H1 (cell line): ENCODE measurements at regions not wholly inside any gene's neighbourhood (a gene's known extent, or its start where the extent isn't known, plus 50 kb on each side); places are given as distances from the start of the nearest gene placed in this dataset.

ENCODE experiments used
- CHD2 ChIP-seq: IDR thresholded peaks from 2 replicates; pipeline ENCODE4 v1.6.1; 2012; ENCODE audit warnings: low read length, improper control_type of control experiment
- EP300 ChIP-seq, 2 experiments: IDR thresholded peaks; 1 replicate in 1 of 2; 2 replicates in 1 of 2; pipeline ENCODE4 v1.6.1; 2011 to 2012; ENCODE audit warnings: low read depth in 2 of 2, low read length in 2 of 2, mild to moderate bottlenecking in 2 of 2, borderline replicate concordance in 1 of 2, inconsistent platforms in 1 of 2, moderate library complexity in 1 of 2
- FOSL1 ChIP-seq: IDR thresholded peaks from 2 replicates; pipeline ENCODE4 v1.6.1; 2011; ENCODE audit warnings: mild to moderate bottlenecking, low read depth, low read length, moderate library complexity; ENCODE audit not compliant: insufficient read depth
- HDAC6 ChIP-seq: IDR thresholded peaks from one replicate; pipeline ENCODE4 v1.7.1; 2012; ENCODE audit warnings: low read depth, mild to moderate bottlenecking, inconsistent platforms, low read length, moderate library complexity
- NANOG ChIP-seq: IDR thresholded peaks from 2 replicates; pipeline ENCODE4 v1.6.1; 2011; ENCODE audit warnings: low read length, low read depth, mild to moderate bottlenecking, inconsistent platforms; ENCODE audit not compliant: insufficient read depth, poor library complexity, severe bottlenecking
- NRF1 ChIP-seq: IDR thresholded peaks from 2 replicates; pipeline ENCODE4 v1.6.1; 2011; ENCODE audit warnings: mild to moderate bottlenecking, low read depth, low read length, improper control_type of control experiment
- POU5F1 ChIP-seq: IDR thresholded peaks from 2 replicates; pipeline ENCODE4 v1.6.1; 2011; ENCODE audit warnings: low read depth, mild to moderate bottlenecking, low read length, moderate library complexity
- SAP30 ChIP-seq: fragments of 300-600 bp; sonication (generic); IDR thresholded peaks from 2 replicates; pipeline ENCODE4 v1.7.1; 2012; ENCODE audit warnings: low read length, moderate library complexity, mild to moderate bottlenecking, inconsistent platforms; ENCODE audit not compliant: insufficient read depth, insufficient replicate concordance
- SUZ12 ChIP-seq: fragments of 200-600 bp; sonication (generic); IDR thresholded peaks from 2 replicates; pipeline ENCODE4 v1.6.1; 2012; ENCODE audit warnings: mild to moderate bottlenecking, inconsistent platforms, low read length, moderate library complexity, mixed read lengths
- TAF1 ChIP-seq: IDR thresholded peaks from 2 replicates; pipeline ENCODE4 v1.6.1; 2011; ENCODE audit warnings: mild to moderate bottlenecking, low read depth, low read length
- TCF12 ChIP-seq: IDR thresholded peaks from 2 replicates; pipeline ENCODE4 v1.6.1; 2011; ENCODE audit warnings: low read depth, mild to moderate bottlenecking, low read length
- ZNF274 ChIP-seq: IDR thresholded peaks from 2 replicates; pipeline ENCODE4 v1.7.0; 2012; ENCODE audit warnings: low read length, borderline replicate concordance; ENCODE audit errors: extremely low read depth
- TF ChIP-seq, protein P1 (sequence below): fragments of 300-600 bp; sonication (generic); IDR thresholded peaks from 2 replicates; pipeline ENCODE4 v1.7.1; 2012; ENCODE audit warnings: low read length, moderate library complexity, mild to moderate bottlenecking, inconsistent platforms; ENCODE audit not compliant: insufficient replicate concordance

DNA sequence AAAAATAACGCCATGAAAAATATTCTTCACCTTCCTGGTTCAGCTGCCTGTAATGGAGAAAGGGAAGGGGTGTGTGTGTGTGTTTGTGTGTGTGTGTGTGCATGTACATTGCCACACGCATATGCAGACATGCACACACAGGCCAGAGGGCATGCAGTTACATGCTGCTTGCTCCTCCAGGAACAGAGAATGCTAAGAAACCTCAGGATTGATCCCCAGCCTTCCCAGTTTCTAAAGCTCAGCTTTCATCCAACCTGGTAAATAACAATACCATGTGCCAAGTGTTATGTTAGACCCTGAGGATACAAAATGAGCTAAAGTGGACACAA lies 241.7 kb downstream of the SPTSSA start (continued):
- TF ChIP-seq, protein P1, sequence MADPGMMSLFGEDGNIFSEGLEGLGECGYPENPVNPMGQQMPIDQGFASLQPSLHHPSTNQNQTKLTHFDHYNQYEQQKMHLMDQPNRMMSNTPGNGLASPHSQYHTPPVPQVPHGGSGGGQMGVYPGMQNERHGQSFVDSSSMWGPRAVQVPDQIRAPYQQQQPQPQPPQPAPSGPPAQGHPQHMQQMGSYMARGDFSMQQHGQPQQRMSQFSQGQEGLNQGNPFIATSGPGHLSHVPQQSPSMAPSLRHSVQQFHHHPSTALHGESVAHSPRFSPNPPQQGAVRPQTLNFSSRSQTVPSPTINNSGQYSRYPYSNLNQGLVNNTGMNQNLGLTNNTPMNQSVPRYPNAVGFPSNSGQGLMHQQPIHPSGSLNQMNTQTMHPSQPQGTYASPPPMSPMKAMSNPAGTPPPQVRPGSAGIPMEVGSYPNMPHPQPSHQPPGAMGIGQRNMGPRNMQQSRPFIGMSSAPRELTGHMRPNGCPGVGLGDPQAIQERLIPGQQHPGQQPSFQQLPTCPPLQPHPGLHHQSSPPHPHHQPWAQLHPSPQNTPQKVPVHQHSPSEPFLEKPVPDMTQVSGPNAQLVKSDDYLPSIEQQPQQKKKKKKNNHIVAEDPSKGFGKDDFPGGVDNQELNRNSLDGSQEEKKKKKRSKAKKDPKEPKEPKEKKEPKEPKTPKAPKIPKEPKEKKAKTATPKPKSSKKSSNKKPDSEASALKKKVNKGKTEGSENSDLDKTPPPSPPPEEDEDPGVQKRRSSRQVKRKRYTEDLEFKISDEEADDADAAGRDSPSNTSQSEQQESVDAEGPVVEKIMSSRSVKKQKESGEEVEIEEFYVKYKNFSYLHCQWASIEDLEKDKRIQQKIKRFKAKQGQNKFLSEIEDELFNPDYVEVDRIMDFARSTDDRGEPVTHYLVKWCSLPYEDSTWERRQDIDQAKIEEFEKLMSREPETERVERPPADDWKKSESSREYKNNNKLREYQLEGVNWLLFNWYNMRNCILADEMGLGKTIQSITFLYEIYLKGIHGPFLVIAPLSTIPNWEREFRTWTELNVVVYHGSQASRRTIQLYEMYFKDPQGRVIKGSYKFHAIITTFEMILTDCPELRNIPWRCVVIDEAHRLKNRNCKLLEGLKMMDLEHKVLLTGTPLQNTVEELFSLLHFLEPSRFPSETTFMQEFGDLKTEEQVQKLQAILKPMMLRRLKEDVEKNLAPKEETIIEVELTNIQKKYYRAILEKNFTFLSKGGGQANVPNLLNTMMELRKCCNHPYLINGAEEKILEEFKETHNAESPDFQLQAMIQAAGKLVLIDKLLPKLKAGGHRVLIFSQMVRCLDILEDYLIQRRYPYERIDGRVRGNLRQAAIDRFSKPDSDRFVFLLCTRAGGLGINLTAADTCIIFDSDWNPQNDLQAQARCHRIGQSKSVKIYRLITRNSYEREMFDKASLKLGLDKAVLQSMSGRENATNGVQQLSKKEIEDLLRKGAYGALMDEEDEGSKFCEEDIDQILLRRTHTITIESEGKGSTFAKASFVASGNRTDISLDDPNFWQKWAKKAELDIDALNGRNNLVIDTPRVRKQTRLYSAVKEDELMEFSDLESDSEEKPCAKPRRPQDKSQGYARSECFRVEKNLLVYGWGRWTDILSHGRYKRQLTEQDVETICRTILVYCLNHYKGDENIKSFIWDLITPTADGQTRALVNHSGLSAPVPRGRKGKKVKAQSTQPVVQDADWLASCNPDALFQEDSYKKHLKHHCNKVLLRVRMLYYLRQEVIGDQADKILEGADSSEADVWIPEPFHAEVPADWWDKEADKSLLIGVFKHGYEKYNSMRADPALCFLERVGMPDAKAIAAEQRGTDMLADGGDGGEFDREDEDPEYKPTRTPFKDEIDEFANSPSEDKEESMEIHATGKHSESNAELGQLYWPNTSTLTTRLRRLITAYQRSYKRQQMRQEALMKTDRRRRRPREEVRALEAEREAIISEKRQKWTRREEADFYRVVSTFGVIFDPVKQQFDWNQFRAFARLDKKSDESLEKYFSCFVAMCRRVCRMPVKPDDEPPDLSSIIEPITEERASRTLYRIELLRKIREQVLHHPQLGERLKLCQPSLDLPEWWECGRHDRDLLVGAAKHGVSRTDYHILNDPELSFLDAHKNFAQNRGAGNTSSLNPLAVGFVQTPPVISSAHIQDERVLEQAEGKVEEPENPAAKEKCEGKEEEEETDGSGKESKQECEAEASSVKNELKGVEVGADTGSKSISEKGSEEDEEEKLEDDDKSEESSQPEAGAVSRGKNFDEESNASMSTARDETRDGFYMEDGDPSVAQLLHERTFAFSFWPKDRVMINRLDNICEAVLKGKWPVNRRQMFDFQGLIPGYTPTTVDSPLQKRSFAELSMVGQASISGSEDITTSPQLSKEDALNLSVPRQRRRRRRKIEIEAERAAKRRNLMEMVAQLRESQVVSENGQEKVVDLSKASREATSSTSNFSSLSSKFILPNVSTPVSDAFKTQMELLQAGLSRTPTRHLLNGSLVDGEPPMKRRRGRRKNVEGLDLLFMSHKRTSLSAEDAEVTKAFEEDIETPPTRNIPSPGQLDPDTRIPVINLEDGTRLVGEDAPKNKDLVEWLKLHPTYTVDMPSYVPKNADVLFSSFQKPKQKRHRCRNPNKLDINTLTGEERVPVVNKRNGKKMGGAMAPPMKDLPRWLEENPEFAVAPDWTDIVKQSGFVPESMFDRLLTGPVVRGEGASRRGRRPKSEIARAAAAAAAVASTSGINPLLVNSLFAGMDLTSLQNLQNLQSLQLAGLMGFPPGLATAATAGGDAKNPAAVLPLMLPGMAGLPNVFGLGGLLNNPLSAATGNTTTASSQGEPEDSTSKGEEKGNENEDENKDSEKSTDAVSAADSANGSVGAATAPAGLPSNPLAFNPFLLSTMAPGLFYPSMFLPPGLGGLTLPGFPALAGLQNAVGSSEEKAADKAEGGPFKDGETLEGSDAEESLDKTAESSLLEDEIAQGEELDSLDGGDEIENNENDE: no peak
- TF ChIP-seq FOSL1 (no peak), TAF1 (no peak), POU5F1 (no peak), NRF1 (no peak), HDAC6 (no peak), ZNF274 (no peak), EP300 (IDR thresholded peaks at IDR 0.05; ENCODE audit: borderline replicate concordance in 1 of 2, low read depth in 2 of 2, low read length in 2 of 2) (no peak), NANOG (no peak), CHD2 (no peak), SAP30 (no peak), SUZ12 (no peak), TCF12 (no peak)
